HCT116 (cell line): ENCODE measurements at regions not wholly inside any gene's neighbourhood (a gene's known extent, or its start where the extent isn't known, plus 50 kb on each side); places are given as distances from the start of the nearest gene placed in this dataset.

ENCODE experiments used
- ATAC-seq: fragments of 200-7000 bp; cut with Tn5 transposase; 2 replicates; pipeline ENCODE4 v1.9.1; 2020; ENCODE audit warnings: mild to moderate bottlenecking, moderate library complexity
- BruUV-seq: library from RNA; stranded (reverse); fragments of 400-500 nt; replicated peaks from 2 replicates; lab custom pipeline; 2021; lab: Mats Ljungman, UMichigan
- CTCF ChIA-PET: fragments of 300-600 bp; sonication (Branson Sonifier 250); formaldehyde crosslinking; loops from one replicate; lab custom pipeline; 2021; ENCODE audit warnings: antibody characterized with exemption; lab: Charles Lee
- POLR2A ChIA-PET: fragments of 300-600, 350-600 bp; sonication (Branson Sonifier 250); formaldehyde crosslinking; loops from one replicate; lab custom pipeline; 2021; ENCODE audit warnings: antibody characterized with exemption; lab: Charles Lee
- RAD21 ChIA-PET, 2 experiments: fragments of 300-600 bp; sonication (Branson Sonifier 250); formaldehyde crosslinking; loops; one replicate each; lab custom pipeline; 2023; ENCODE audit warnings: low total read pairs in 2 of 2; ENCODE audit not compliant: uncharacterized antibody in 2 of 2, unreplicated experiment in 2 of 2, low non-redundant PET in 1 of 2; lab: Charles Lee
- DNase-seq: peaks from one replicate; pipeline ENCODE4 v3.0.0-alpha.2; 2010; ENCODE audit warnings: low read depth, low spot score
- H2AFZ ChIP-seq: fragments of 200-600 bp; shearing (Covaris generic), sonication (generic); 2 replicates; pipeline ENCODE4 v1.6.1; 2017; ENCODE audit warnings: low read depth, mixed run types, mixed read lengths, antibody characterized with exemption, low read length; ENCODE audit not compliant: poor library complexity, severe bottlenecking
- H3K27ac ChIP-seq: 2 replicates; pipeline ENCODE4 v1.5.1; 2012; ENCODE audit warnings: low read depth, low read length
- H3K27me3 ChIP-seq: fragments of 200-600 bp; sonication (generic); 2 replicates; pipeline ENCODE4 v1.6.1; 2016; ENCODE audit warnings: mixed run types, low read length, mixed read lengths; ENCODE audit not compliant: insufficient read depth
- H3K36me3 ChIP-seq, 2 experiments: fragments of 200-500 bp in 1 of 2; fragments of 200-600 bp in 1 of 2; sonication (Bioruptor generic) in 1 of 2; sonication (generic) in 1 of 2; 2 replicates each; pipeline versions ENCODE4 v1.5.1 to v1.6.1; 2014 to 2016; ENCODE audit warnings: low read length in 2 of 2, inconsistent platforms in 1 of 2, mixed read lengths in 1 of 2, mixed run types in 1 of 2; ENCODE audit not compliant: insufficient read depth in 2 of 2, control insufficient read depth in 1 of 2
- H3K4me1 ChIP-seq, 2 experiments: fragments of 200-600 bp in 1 of 2; sonication (generic) in 1 of 2; 2 replicates each; pipeline versions ENCODE4 v1.5.1 to v1.6.1; 2012 to 2017; ENCODE audit warnings: low read length in 2 of 2, inconsistent platforms in 1 of 2, mild to moderate bottlenecking in 1 of 2, mixed read lengths in 1 of 2, mixed run types in 1 of 2, moderate library complexity in 1 of 2; ENCODE audit not compliant: insufficient read depth in 2 of 2, control insufficient read depth in 1 of 2
- H3K4me2 ChIP-seq: fragments of 200-600 bp; sonication (generic); 2 replicates; pipeline ENCODE4 v1.6.1; 2017; ENCODE audit warnings: mixed run types, low read length, mixed read lengths
- H3K4me3 ChIP-seq, 2 experiments: fragments of 200-600 bp in 1 of 2; sonication (generic) in 1 of 2; replicated peaks in 1 of 2; 2 replicates each; pipeline ENCODE4 v1.5.1; 2011 to 2016; ENCODE audit warnings: low read length in 2 of 2, control low read depth in 1 of 2, low read depth in 1 of 2, mild to moderate bottlenecking in 1 of 2, mixed read lengths in 1 of 2, mixed run types in 1 of 2
- H3K79me2 ChIP-seq: fragments of 200-600 bp; sonication (generic); 2 replicates; pipeline ENCODE4 v1.6.1; 2017; ENCODE audit warnings: mild to moderate bottlenecking, mixed run types, low read length, moderate library complexity, mixed read lengths; ENCODE audit not compliant: insufficient read depth
- H3K9ac ChIP-seq: fragments of 200-600 bp; sonication (generic); 2 replicates; pipeline ENCODE4 v1.6.1; 2016; ENCODE audit warnings: low read length, mixed read lengths
- H3K9me2 ChIP-seq: fragments of 200-600 bp; sonication (generic), shearing (Covaris generic); 2 replicates; pipeline ENCODE4 v1.6.1; 2017; ENCODE audit warnings: mixed run types, mild to moderate bottlenecking, moderate library complexity; ENCODE audit not compliant: insufficient read depth
- H3K9me3 ChIP-seq, 2 experiments: fragments of 200-500 bp in 1 of 2; fragments of 200-600 bp in 1 of 2; sonication (Bioruptor generic) in 1 of 2; sonication (generic) in 1 of 2; 2 replicates each; pipeline ENCODE4 v1.6.1; 2014 to 2017; ENCODE audit warnings: low read length in 2 of 2, mixed read lengths in 2 of 2, inconsistent platforms in 1 of 2, low read depth in 1 of 2, mild to moderate bottlenecking in 1 of 2, mixed run types in 1 of 2, moderate library complexity in 1 of 2; ENCODE audit not compliant: control insufficient read depth in 1 of 2, insufficient read depth in 1 of 2
- H4K20me1 ChIP-seq: fragments of 200-600 bp; sonication (generic), shearing (Covaris generic); 2 replicates; pipeline ENCODE4 v1.6.1; 2017; ENCODE audit warnings: mixed run types, mild to moderate bottlenecking, moderate library complexity; ENCODE audit not compliant: insufficient read depth
- CBX3 ChIP-seq: IDR thresholded peaks from 2 replicates; pipeline ENCODE4 v1.6.1; 2012; ENCODE audit warnings: low read depth
- EZH2 ChIP-seq: fragments of 200-600 bp; sonication (generic); IDR thresholded peaks from 2 replicates; pipeline ENCODE4 v1.6.1; 2017; ENCODE audit warnings: antibody characterized with exemption, mixed run types
- EZH2phosphoT487 ChIP-seq: fragments of 200-600 bp; IDR thresholded peaks from 2 replicates; pipeline ENCODE4 v1.6.1; 2018; ENCODE audit warnings: antibody characterized with exemption, borderline replicate concordance
- RAD21 ChIP-seq: IDR thresholded peaks from 2 replicates; pipeline ENCODE4 v1.6.1; 2012; ENCODE audit warnings: low read depth, mild to moderate bottlenecking
- intact Hi-C: fragments of 100-400 bp; cut with micrococcal nuclease; formaldehyde crosslinking; loops from 2 replicates; pipeline ENCODE4 v1.10.0; 2022
- TF ChIP-seq, protein P1 (sequence below): IDR thresholded peaks from 2 replicates; pipeline ENCODE4 v1.6.1; 2012; ENCODE audit warnings: low read depth
- TF ChIP-seq, protein P2 (sequence below), 3 experiments: fragments of 200-600 bp in 1 of 3; sonication (generic) in 1 of 3; IDR thresholded peaks in 2 of 3; conservative IDR thresholded peaks in 1 of 3; 2 replicates each; pipeline ENCODE4 v1.5.1; 2012 to 2017; ENCODE audit warnings: low read depth in 2 of 3, low read length in 2 of 3, antibody characterized with exemption in 1 of 3, borderline replicate concordance in 1 of 3, control low read depth in 1 of 3, mild to moderate bottlenecking in 1 of 3, mixed read lengths in 1 of 3, mixed run types in 1 of 3, moderate library complexity in 1 of 3; ENCODE audit not compliant: insufficient read depth in 1 of 3
- TF ChIP-seq, protein P3 (sequence below): IDR thresholded peaks from 2 replicates; pipeline ENCODE4 v1.6.1; 2012
- TF ChIP-seq, protein P4 (sequence below): IDR thresholded peaks from 2 replicates; pipeline ENCODE4 v1.6.1; 2012

DNA sequence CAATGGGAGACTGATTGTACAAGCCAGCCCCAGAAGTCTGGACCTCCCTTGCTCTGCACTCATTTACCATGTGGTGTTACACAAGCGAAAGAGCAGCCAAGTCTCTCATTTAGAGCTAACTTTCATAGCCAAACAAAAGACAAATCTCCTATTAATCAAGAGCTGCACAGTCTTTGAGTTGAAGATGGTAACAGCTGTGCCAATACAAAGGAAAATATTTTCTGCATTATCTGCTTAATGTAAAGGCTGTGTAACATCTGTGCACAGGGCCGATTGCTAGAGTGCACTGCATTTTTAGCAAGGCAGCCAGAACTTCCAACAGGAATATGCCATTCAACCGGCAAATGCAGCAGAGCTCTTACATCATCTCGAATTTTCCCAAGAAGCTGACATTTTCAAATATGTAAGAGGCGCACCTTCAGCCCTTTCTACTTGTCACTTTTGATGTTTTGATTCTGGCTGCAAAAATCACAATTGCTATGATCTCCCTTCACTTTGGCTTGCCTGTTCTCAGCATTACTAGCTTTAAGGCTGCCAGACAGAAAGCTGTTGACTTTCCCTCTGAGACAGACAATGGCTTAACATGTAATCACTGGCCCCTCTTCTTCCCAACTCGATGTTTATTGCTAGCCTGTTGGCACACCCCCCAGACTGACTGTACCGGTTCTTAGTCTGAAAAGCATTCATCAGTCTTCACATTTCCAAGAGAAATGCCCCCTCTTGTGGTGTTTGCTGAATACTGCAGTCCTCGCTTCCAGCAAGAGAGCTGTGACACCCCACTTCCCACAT is 96.9 kb upstream of the TANK start:
- H3K27ac ChIP-seq, result no peak overlapping the region
- peak; percentile 97 for ATAC-seq
- BruUV-seq, result no TSS peak
- no peaks in the 10 kb centered on the region for H3K27me3 ChIP-seq
- H3K9me3 ChIP-seq, result no peaks in the 10 kb centered on the region
- ChIA-PET POLR2A (interaction anchor here (0.8 kb wide), 2 partner anchors 26 to 822 kb away, joined by 3 read pairs; no protein-coding TSS in a partner anchor), CTCF (interaction anchor here (0.6 to 1.6 kb wide), 29 partner anchors 10 to 954 kb away, joined by 3 to 13 read pairs (median 4); no protein-coding TSS in a partner anchor), RAD21 (interaction anchor here (0.8 to 1.1 kb wide), 3 partner anchors 59 to 739 kb away, joined by 3 to 5 read pairs (median 4); no protein-coding TSS in a partner anchor)
- peaks cover 0 to 9% of the 10 kb centered on the region in 2 experiments; a peak in 3 of 4 replicates for H3K4me1 ChIP-seq
- no peak overlapping the region for H3K4me3 ChIP-seq
- H3K9me2 ChIP-seq, result no peaks in the 10 kb centered on the region
- H2AFZ ChIP-seq, result peak overlapping the region; percentile 99
- H3K79me2 ChIP-seq, result no peaks in the 10 kb centered on the region
- no peaks in the 10 kb centered on the region for H4K20me1 ChIP-seq
- H3K4me2 ChIP-seq, result peak overlapping the region; percentile 51
- TF ChIP-seq RAD21, result peak; percentile 87
- TF ChIP-seq, protein P1, sequence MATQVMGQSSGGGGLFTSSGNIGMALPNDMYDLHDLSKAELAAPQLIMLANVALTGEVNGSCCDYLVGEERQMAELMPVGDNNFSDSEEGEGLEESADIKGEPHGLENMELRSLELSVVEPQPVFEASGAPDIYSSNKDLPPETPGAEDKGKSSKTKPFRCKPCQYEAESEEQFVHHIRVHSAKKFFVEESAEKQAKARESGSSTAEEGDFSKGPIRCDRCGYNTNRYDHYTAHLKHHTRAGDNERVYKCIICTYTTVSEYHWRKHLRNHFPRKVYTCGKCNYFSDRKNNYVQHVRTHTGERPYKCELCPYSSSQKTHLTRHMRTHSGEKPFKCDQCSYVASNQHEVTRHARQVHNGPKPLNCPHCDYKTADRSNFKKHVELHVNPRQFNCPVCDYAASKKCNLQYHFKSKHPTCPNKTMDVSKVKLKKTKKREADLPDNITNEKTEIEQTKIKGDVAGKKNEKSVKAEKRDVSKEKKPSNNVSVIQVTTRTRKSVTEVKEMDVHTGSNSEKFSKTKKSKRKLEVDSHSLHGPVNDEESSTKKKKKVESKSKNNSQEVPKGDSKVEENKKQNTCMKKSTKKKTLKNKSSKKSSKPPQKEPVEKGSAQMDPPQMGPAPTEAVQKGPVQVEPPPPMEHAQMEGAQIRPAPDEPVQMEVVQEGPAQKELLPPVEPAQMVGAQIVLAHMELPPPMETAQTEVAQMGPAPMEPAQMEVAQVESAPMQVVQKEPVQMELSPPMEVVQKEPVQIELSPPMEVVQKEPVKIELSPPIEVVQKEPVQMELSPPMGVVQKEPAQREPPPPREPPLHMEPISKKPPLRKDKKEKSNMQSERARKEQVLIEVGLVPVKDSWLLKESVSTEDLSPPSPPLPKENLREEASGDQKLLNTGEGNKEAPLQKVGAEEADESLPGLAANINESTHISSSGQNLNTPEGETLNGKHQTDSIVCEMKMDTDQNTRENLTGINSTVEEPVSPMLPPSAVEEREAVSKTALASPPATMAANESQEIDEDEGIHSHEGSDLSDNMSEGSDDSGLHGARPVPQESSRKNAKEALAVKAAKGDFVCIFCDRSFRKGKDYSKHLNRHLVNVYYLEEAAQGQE, result no peak
- TF ChIP-seq CBX3, result peak; percentile 69; the same call in 1 of the 2 replicates
- no peak for TF ChIP-seq EZH2
- TF ChIP-seq, protein P2, sequence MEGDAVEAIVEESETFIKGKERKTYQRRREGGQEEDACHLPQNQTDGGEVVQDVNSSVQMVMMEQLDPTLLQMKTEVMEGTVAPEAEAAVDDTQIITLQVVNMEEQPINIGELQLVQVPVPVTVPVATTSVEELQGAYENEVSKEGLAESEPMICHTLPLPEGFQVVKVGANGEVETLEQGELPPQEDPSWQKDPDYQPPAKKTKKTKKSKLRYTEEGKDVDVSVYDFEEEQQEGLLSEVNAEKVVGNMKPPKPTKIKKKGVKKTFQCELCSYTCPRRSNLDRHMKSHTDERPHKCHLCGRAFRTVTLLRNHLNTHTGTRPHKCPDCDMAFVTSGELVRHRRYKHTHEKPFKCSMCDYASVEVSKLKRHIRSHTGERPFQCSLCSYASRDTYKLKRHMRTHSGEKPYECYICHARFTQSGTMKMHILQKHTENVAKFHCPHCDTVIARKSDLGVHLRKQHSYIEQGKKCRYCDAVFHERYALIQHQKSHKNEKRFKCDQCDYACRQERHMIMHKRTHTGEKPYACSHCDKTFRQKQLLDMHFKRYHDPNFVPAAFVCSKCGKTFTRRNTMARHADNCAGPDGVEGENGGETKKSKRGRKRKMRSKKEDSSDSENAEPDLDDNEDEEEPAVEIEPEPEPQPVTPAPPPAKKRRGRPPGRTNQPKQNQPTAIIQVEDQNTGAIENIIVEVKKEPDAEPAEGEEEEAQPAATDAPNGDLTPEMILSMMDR (IDR thresholded peaks at IDR 0.05 in 2 of 3, conservative IDR thresholded peaks at IDR 0.05 in 1 of 3; ENCODE audit: borderline replicate concordance in 1 of 3, insufficient read depth in 1 of 3, low read depth in 2 of 3, low read length in 2 of 3), result peak; percentile 60 to 93 (median 90); a peak in 5 of 6 replicates
- TF ChIP-seq, protein P3, sequence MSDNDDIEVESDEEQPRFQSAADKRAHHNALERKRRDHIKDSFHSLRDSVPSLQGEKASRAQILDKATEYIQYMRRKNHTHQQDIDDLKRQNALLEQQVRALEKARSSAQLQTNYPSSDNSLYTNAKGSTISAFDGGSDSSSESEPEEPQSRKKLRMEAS, result 0 out of 2 replicates have a peak, but pooled peaks have one; percentile 29
- TF ChIP-seq, protein P4, sequence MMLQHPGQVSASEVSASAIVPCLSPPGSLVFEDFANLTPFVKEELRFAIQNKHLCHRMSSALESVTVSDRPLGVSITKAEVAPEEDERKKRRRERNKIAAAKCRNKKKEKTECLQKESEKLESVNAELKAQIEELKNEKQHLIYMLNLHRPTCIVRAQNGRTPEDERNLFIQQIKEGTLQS, result no peak
- TF ChIP-seq EZH2phosphoT487, result no peak
- H3K9ac ChIP-seq, result no peak overlapping the region
- H3K36me3 ChIP-seq, result no peaks in the 10 kb centered on the region
- peak; percentile 75 for DNase-seq
- intact Hi-C loops, result loop anchor here (2.0 to 5.0 kb wide), 2 partner anchors 209 to 953 kb away; no protein-coding TSS in a partner anchor
